GM12891 (cell line): ENCODE measurements at regions not wholly inside any gene's neighbourhood (a gene's known extent, or its start where the extent isn't known, plus 50 kb on each side); places are given as distances from the start of the nearest gene placed in this dataset.

Source experiments
- POLR2A ChIP-seq: IDR thresholded peaks from 2 replicates; pipeline ENCODE4 v1.6.1; 2011; ENCODE audit warnings: low read depth, low read length, control low read depth
- TAF1 ChIP-seq: IDR thresholded peaks from 2 replicates; pipeline ENCODE4 v1.6.1; 2011; ENCODE audit warnings: low read depth, low read length, control low read depth

GRCh38 chr2:121999264-121999663, 243.8 kb downstream of the TSN start:
- no peak for TF ChIP-seq POLR2A
- no peak for TF ChIP-seq TAF1
